Gastrocnemius medialis (tissue), 4 donors: ENCODE measurements at regions not wholly inside any gene's neighbourhood (a gene's known extent, or its start where the extent isn't known, plus 50 kb on each side); places are given as distances from the start of the nearest gene placed in this dataset.
"Not testable (repeated sequence)": the region's sequence is repeated elsewhere in the genome, so short reads cannot be mapped to it uniquely, and the experiment has no call there.

Experiments used
- CTCF ChIP-seq, 5 experiments: fragments of 450-650 bp in 3 of 5; fragments of 200-600 bp in 2 of 5; sonication (generic) in 2 of 5; IDR thresholded peaks in 4 of 5; conservative IDR thresholded peaks in 1 of 5; 1 replicate in 4 of 5; 2 replicates in 1 of 5; pipeline ENCODE4 v1.5.1; 2016 to 2019; ENCODE audit warnings: antibody characterized with exemption in 5 of 5, mild to moderate bottlenecking in 3 of 5, moderate library complexity in 3 of 5
- POLR2A ChIP-seq, 2 donors: fragments of 450-650 bp; IDR thresholded peaks; one replicate each; pipeline ENCODE4 v1.6.1; 2017; ENCODE audit warnings: antibody characterized with exemption in 2 of 2, mild to moderate bottlenecking in 2 of 2, moderate library complexity in 2 of 2

- not testable (repeated sequence) for TF ChIP-seq CTCF (IDR thresholded peaks at IDR 0.05 in 4 of 5, conservative IDR thresholded peaks at IDR 0.05 in 1 of 5); POLR2A (IDR thresholded peaks at IDR 0.05)
These were observed 162.1 kb upstream of the DLX2 start for GRCh38 chr2:172264820-172265219.
